ENCODE measurements at regions not wholly inside any gene's neighbourhood (a gene's known extent, or its start where the extent isn't known, plus 50 kb on each side); places are given as distances from the start of the nearest gene placed in this dataset.
"Not testable (repeated sequence)": the region's sequence is repeated elsewhere in the genome, so short reads cannot be mapped to it uniquely, and the experiment has no call there.

- DNase-seq (ENCODE audit: insufficient read length, low spot score) (no peak), FAIRE-seq (no peak)
- no peak for TF ChIP-seq POLR2A (IDR thresholded peaks at IDR 0.05; ENCODE audit: low read depth, low read length)
Observed at GRCh38 chr13:109275139-109275745, 511.1 kb downstream of the IRS2 start.

- TF ChIP-seq POLR2A (IDR thresholded peaks at IDR 0.05; ENCODE audit: low read depth, low read length), result no peak
- DNase-seq (ENCODE audit: insufficient read length, low spot score) (no peak), FAIRE-seq (peak; percentile 90)
Observed at GRCh38 chr13:109274188-109274821, 512.1 kb downstream of the IRS2 start.

GRCh38 chr13:109273326-109273751, 513.0 kb downstream of the IRS2 start:
- DNase-seq (ENCODE audit: insufficient read length, low spot score), result no peak
- FAIRE-seq, result peak; percentile 96
- no peak for TF ChIP-seq POLR2A (IDR thresholded peaks at IDR 0.05; ENCODE audit: low read depth, low read length)

GRCh38 chr13:109272595-109273325, 513.6 kb downstream of the IRS2 start:
- FAIRE-seq (no peak), DNase-seq (ENCODE audit: insufficient read length, low spot score) (no peak)
- TF ChIP-seq POLR2A (IDR thresholded peaks at IDR 0.05; ENCODE audit: low read depth, low read length), result no peak

GRCh38 chr13:109271555-109272541, 514.5 kb downstream of the IRS2 start:
- FAIRE-seq (peak; percentile 82), DNase-seq (ENCODE audit: insufficient read length, low spot score) (no peak)
- TF ChIP-seq POLR2A (IDR thresholded peaks at IDR 0.05; ENCODE audit: low read depth, low read length), result peak; percentile 26; the same call in 1 of the 2 replicates

- TF ChIP-seq POLR2A (IDR thresholded peaks at IDR 0.05; ENCODE audit: low read depth, low read length), result no peak
- FAIRE-seq (no peak), DNase-seq (ENCODE audit: insufficient read length, low spot score) (no peak)
Observed at GRCh38 chr13:109271061-109271460, 515.3 kb downstream of the IRS2 start.

GRCh38 chr13:109269381-109269780, 517.0 kb downstream of the IRS2 start:
- not testable (repeated sequence) for DNase-seq (ENCODE audit: insufficient read length, low spot score); FAIRE-seq

GRCh38 chr13:109268492-109268891, 517.9 kb downstream of the IRS2 start:
- FAIRE-seq; DNase-seq (ENCODE audit: insufficient read length, low spot score): not testable (repeated sequence)

- not testable (repeated sequence) for FAIRE-seq; DNase-seq (ENCODE audit: insufficient read length, low spot score)
Observed at GRCh38 chr13:109267400-109267799, 519.0 kb downstream of the IRS2 start.

GRCh38 chr13:109265438-109265742, 521.0 kb downstream of the IRS2 start:
- DNase-seq (ENCODE audit: insufficient read length, low spot score), result not testable (repeated sequence)

GRCh38 chr13:109264603-109265437, 521.6 kb downstream of the IRS2 start:
- FAIRE-seq, result peak; percentile 98
- DNase-seq (ENCODE audit: insufficient read length, low spot score), result not testable (repeated sequence)

More at GRCh38 chr13:109265438-109265742, 521.0 kb downstream of the IRS2 start:
- FAIRE-seq, result not testable (repeated sequence)

GRCh38 chr13:109257761-109258157, 528.6 kb downstream of the IRS2 start:
- FAIRE-seq, result peak; percentile 6

More at GRCh38 chr13:109257761-109258157, 528.6 kb downstream of the IRS2 start:
- not testable (repeated sequence) for DNase-seq (ENCODE audit: insufficient read length, low spot score)
